Neural cell (in vitro differentiated cells): ENCODE measurements at regions not wholly inside any gene's neighbourhood (a gene's known extent, or its start where the extent isn't known, plus 50 kb on each side); places are given as distances from the start of the nearest gene placed in this dataset.

Source experiments
- CTCF ChIP-seq: fragments of 450-650 bp; IDR thresholded peaks from 2 replicates; pipeline ENCODE4 v1.5.1; 2014; ENCODE audit warnings: antibody characterized with exemption, mild to moderate bottlenecking, moderate library complexity; ENCODE audit not compliant: poor library complexity, severe bottlenecking
- EP300 ChIP-seq: fragments of 450-650 bp; conservative IDR thresholded peaks from 2 replicates; pipeline ENCODE4 v1.6.1; 2014; ENCODE audit warnings: antibody characterized with exemption, mild to moderate bottlenecking, moderate library complexity; ENCODE audit not compliant: poor library complexity, severe bottlenecking
- EZH2 ChIP-seq: fragments of 200-600, 300-800 bp; shearing (Covaris generic), sonication (generic); IDR thresholded peaks from 2 replicates; pipeline ENCODE4 v1.6.1; 2014; ENCODE audit warnings: antibody characterized with exemption, low read length, borderline replicate concordance, mild to moderate bottlenecking; ENCODE audit not compliant: insufficient read depth, poor library complexity, severe bottlenecking
- MXI1 ChIP-seq: fragments of 450-650 bp; conservative IDR thresholded peaks from 2 replicates; pipeline ENCODE4 v1.6.1; 2014; ENCODE audit warnings: antibody characterized with exemption, mild to moderate bottlenecking; ENCODE audit not compliant: poor library complexity, severe bottlenecking
- POLR2AphosphoS5 ChIP-seq: IDR thresholded peaks from 2 replicates; pipeline ENCODE4 v1.6.1; 2012
- RAD21 ChIP-seq: fragments of 450-650 bp; conservative IDR thresholded peaks from 2 replicates; pipeline ENCODE4 v1.6.1; 2014; ENCODE audit warnings: antibody characterized with exemption, mild to moderate bottlenecking, moderate library complexity
- REST ChIP-seq: IDR thresholded peaks from 2 replicates; pipeline ENCODE4 v1.6.1; 2012; ENCODE audit warnings: borderline replicate concordance
- SMC3 ChIP-seq: fragments of 450-650 bp; conservative IDR thresholded peaks from 2 replicates; pipeline ENCODE4 v1.6.1; 2014; ENCODE audit warnings: antibody characterized with exemption, mild to moderate bottlenecking, moderate library complexity; ENCODE audit not compliant: poor library complexity
- TAF1 ChIP-seq: IDR thresholded peaks from 2 replicates; pipeline ENCODE4 v1.6.1; 2012; ENCODE audit warnings: low read depth

DNA sequence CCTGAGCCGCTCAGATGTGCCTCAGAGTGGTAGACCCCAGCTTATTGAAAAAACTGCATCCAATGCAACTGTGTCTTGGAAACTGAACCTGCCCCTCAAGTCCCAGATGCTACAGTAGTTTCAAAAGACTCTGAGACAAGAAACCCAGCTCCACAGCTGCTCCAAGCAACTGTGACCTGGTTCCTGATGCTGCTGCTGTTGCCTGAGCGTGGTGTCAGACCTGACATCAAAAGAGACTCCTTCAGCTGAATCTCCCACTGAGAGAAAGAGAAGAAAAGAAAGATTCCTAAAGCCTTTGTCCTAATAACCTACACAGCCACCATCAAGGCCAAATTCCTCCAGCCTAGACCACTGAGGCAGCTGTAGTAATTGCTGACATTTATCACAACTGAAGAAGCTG is 630.1 kb downstream of the STIM2 start:
- no peak for TF ChIP-seq POLR2AphosphoS5
- no peak for TF ChIP-seq CTCF
- TF ChIP-seq EZH2 = no peak
- TF ChIP-seq REST = no peak
- TF ChIP-seq RAD21 = no peak
- TF ChIP-seq EP300 = no peak
- no peak for TF ChIP-seq MXI1
- TF ChIP-seq TAF1 = no peak
- TF ChIP-seq SMC3 = no peak
